NCI-H2171 treated with DMSO at 0.1 percent for 48 hours (cell line): ENCODE measurements at regions not wholly inside any gene's neighbourhood (a gene's known extent, or its start where the extent isn't known, plus 50 kb on each side); places are given as distances from the start of the nearest gene placed in this dataset.
"Not testable (repeated sequence)": the region's sequence is repeated elsewhere in the genome, so short reads cannot be mapped to it uniquely, and the experiment has no call there.

ENCODE experiments used
- DNase-seq: peaks from one replicate; lab custom pipeline; 2025; lab: John Stamatoyannopoulos, UW

GRCh38 chr22:22193923-22194322 is 50.7 kb upstream of the VPREB1 start:
- DNase-seq, result no peak

DNA sequence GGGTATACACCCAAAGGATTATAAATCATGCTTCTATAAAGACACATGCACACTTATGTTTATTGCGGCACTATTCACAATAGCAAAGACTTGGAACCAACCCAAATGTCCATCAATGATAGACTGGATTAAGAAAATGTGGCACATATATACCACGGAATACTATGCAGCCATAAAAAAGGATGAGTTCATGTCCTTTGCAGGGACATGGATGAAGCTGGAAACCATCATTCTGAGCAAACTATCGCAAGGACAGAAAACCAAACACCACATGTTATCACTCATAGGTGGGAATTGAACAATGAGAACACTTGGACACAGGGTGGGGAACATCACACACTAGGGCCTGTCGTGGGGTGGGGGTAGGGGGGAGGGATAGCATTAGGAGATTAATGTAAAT is 51.1 kb upstream of the VPREB1 start:
- DNase-seq, result not testable (repeated sequence)

DNA sequence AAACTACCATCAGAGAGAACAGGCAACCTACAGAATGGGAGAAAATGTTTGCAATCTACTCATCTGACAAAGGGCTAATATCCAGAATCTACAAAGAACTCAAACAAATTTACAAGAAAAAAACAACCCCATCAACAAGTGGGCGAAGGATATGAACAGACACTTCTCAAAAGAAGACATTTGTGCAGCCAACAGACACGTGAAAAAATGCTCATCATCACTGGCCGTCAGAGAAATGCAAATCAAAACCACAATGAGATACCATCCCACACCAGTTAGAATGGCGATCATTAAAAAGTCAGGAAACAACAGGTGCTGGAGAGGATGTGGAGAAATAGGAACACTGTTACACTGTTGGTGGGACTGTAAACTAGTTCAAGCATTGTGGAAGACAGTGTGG is 51.6 kb upstream of the VPREB1 start:
- DNase-seq, result not testable (repeated sequence)

GRCh38 chr22:22189796-22190195 is 54.8 kb upstream of the VPREB1 start:
- DNase-seq, result not testable (repeated sequence)

GRCh38 chr22:22187863-22188262 is 56.7 kb upstream of the VPREB1 start:
- DNase-seq, result not testable (repeated sequence)

GRCh38 chr22:22187299-22187698 is 57.3 kb upstream of the VPREB1 start:
- DNase-seq, result no peak

DNA sequence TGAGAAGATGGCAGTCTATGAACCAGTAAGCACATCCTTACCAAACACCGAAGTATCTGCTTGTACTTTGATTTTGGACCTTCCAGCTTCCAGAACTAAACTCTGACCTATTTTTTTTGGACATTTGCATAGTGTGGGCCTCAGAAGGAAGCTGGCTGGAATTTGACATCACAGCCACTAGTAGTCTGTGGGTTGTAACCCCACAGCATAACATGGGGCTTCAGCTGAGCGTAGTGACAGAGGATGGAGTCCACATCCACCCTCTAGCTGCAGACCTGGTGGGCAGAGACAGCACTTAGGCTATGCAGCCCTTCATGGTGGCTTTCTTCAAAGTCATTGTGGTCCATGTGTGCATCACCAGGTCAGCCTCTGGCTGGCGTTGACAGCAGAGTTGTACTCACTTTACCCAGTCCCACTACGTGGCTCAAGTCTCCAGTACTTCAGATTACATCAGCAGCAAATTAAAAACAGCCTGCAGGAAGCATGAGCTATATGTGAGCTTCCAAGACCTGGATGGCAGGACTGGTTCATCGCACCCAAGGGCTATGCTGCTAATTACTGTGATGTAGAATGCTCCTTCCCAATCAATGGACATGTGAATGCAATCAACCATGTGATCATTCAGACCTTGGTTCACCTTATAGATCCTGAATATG is 58.6 kb upstream of the VPREB1 start:
- no peak for DNase-seq

DNA sequence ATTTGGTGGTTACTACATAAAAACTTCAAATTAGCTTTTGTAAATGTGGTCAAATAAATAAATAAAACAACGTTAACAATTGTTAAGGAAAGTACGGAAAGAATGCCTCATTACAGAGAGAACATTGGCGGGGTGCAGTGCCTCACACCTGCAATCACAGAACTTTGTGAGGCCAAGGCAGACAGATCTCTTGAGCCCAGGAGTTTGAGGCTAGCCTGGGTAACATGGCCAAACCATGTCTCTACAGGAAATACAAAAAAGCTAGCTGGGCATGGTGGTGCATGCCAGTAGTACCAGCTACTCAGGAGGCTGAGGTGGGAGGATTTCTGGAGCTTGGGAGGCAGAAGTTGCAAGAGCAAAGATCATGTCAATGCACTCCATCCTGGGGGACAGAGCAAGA is 59.4 kb upstream of the VPREB1 start:
- DNase-seq, result no peak

- DNase-seq, result no peak
These were observed 60.2 kb upstream of the VPREB1 start for GRCh38 chr22:22184277-22184807.

DNA sequence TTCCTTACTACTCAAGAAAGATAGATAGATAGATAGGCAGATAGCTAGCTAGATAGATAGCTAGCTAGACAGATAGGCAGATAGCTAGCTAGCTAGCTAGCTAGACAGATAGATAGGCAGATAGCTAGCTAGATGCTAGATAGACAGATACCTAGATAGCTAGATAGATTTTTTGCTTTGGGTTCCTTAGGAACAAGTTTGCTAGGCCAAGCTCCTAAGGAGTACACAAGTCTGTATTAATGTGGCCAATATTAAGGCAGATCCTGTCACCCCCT is 61.7 kb upstream of the VPREB1 start:
- no peak for DNase-seq

DNA sequence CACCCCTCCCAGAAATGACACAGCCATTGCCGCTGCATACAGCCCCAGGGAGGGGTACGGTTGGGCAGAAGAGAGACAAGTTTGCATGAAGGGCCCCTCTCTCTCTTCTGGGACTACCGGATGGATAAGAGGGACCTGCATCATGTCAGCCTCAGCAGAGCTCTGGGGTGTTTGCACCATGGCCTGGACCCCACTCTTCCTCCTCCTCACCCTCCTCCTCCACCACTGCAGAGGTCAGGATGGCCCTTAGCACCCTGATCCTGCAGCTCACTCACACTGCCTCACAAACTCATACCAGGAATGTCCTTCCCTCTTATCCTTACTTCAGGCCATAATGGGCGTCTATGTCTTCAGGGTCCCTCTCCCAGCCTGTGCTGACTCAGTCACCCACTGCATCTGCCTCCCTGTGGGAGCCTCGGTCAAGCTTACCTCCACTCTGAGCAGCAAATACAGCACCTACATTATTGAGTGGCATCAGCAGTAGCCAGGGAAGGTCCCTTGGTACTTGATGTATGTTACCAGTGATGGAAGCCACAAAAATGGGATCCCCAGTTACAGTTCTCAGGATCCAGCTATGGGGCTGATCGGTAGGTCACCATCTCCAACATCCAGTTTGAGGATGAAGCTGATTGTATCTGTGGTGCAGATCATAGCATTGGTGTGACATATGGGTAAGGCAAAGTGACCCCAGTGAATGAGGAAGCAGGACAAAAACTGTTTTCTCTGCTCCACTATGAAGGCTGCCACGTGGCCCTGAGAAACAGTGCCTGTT is 62.2 kb upstream of the VPREB1 start:
- no peak for DNase-seq

GRCh38 chr22:22181341-22181850 is 63.2 kb upstream of the VPREB1 start:
- no peak for DNase-seq

GRCh38 chr22:22180738-22181285 is 63.8 kb upstream of the VPREB1 start:
- no peak for DNase-seq

DNA sequence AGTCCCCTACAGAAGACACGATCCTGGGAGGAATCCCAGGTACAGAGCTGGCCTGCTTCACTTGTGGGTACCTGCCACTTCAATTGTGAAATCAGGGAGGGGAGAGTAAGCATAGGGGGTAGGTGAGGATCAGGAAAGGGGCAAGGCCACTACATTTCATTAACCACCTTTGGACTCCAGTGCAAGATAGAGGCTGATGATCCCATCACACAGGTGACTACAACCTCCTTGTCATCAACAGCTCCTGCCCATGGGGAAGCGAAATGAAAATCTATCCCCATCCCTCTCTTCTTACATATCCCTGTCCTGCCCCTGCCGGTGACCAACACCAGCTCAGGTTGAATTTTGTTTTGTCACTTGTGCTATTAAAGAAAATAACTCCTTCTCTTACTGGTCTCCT is 64.7 kb upstream of the VPREB1 start:
- no peak for DNase-seq

GRCh38 chr22:22178992-22179391 is 65.6 kb upstream of the VPREB1 start:
- DNase-seq, result no peak

- no peak for DNase-seq
These were observed 66.1 kb upstream of the VPREB1 start for GRCh38 chr22:22178355-22178965.

- DNase-seq, result no peak
These were observed 67.5 kb upstream of the VPREB1 start for GRCh38 chr22:22176929-22177616.

DNA sequence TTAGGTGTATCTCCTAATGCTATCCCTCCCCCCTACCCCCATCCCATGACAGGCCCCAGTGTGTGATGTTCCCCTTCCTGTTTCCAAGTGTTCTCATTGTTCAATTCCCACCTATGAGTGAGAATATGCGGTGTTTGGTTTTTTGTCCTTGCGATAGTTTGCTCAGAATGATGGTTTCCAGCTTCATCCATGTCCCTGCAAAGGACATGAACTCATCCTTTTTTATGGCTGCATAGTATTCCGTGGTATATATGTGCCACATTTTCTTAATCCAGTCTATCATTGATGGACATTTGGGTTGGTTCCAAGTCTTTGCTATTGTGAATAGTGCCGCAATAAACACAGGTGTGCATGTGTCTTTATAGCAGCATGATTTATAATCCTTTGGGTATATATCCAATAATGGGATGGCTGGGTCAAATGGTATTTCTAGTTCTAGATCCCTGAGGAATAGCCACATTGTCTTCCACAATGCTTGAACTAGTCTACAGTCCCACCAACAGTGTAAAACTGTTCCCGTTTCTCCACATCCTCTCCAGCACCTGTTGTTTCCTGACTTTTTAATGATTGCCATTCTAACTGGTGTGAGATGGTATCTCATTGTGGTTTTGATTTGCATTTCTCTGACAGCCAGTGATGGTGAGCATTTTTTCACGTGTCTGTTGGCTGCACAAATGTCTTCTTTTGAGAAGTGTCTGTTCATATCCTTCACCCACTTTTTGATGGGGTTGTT is 71.5 kb upstream of the VPREB1 start:
- DNase-seq, result not testable (repeated sequence)

DNA sequence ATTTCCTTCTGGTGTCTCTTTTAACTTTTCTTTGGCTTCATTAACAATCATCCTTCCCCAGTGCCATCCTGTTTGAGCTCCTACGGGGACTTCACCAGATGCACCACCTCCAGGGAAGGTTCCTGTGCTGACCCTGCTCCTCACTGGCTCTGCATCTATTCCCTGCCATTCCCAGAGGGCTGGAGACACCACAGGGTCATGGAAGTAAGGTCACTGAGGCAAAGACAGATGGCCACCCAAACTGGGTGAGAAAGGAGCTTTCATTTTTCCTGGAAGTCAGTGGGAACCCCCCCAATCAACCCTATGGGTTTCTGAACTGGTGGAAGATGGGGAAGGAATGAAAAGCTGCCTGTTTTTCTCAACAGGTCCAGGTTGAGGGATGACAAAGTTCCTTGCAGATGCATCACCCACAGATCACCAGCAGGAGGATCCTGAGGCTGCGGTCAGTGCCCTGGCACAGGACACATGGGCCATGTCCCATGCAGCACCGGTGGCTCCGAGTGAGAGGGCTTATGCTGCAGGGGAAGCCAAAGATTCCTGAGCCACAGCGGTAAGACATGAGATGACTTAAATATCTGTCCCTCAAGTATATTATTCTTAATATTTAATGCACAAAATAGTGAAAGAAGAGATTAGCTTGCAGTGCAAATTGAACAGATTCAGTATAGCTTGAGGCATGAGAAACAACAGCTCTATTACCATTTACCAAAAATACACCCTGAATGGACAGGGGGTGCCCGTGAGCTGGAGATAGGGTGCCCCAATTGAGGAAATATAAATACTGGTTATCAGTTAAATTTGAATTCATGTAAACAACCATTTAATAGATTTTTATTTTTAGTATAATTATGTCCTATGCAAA is 73.0 kb upstream of the VPREB1 start:
- DNase-seq, result no peak

DNA sequence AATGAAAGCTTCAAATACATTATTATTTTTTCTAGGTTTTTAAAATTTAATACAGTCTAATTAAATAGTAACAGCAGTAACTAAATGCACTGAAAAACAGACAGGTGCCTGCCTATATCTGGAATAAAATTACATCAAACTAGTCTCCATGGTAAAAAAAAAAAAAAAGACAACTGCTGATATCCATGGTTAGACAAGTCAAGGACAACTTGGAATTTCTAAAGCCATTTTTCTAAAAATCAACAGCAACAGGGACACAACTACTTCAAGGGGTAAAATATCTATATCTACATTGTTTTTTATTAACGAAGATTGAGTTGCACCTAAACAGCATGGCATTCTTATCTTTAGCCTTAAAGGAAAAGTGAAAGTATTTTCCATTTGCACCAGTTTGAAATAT is 74.7 kb upstream of the VPREB1 start:
- DNase-seq, result no peak
